PC-9 (cell line): ENCODE measurements at regions not wholly inside any gene's neighbourhood (a gene's known extent, or its start where the extent isn't known, plus 50 kb on each side); places are given as distances from the start of the nearest gene placed in this dataset.

Experiments used
- EZH2 ChIP-seq: fragments of 200-600 bp; sonication (generic); IDR thresholded peaks from 2 replicates; pipeline ENCODE4 v1.8.0; 2017; ENCODE audit warnings: antibody characterized with exemption, low read depth
- TF ChIP-seq, protein P1 (sequence below): fragments of 200-600 bp; sonication (generic); conservative IDR thresholded peaks from 2 replicates; pipeline ENCODE4 v1.6.1; 2017; ENCODE audit warnings: mixed run types, antibody characterized with exemption, mild to moderate bottlenecking, moderate library complexity

- TF ChIP-seq, protein P1, sequence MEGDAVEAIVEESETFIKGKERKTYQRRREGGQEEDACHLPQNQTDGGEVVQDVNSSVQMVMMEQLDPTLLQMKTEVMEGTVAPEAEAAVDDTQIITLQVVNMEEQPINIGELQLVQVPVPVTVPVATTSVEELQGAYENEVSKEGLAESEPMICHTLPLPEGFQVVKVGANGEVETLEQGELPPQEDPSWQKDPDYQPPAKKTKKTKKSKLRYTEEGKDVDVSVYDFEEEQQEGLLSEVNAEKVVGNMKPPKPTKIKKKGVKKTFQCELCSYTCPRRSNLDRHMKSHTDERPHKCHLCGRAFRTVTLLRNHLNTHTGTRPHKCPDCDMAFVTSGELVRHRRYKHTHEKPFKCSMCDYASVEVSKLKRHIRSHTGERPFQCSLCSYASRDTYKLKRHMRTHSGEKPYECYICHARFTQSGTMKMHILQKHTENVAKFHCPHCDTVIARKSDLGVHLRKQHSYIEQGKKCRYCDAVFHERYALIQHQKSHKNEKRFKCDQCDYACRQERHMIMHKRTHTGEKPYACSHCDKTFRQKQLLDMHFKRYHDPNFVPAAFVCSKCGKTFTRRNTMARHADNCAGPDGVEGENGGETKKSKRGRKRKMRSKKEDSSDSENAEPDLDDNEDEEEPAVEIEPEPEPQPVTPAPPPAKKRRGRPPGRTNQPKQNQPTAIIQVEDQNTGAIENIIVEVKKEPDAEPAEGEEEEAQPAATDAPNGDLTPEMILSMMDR = no peak
- no peak for TF ChIP-seq EZH2
Observed at GRCh38 chr20:29740601-29740950, 1516.9 kb upstream of the DEFB115 start.
